HG03439 (cell line): ENCODE measurements at regions not wholly inside any gene's neighbourhood (a gene's known extent, or its start where the extent isn't known, plus 50 kb on each side); places are given as distances from the start of the nearest gene placed in this dataset.

Source experiments
- ATAC-seq: cut with Tn5 transposase; IDR thresholded peaks from one replicate; pipeline ENCODE4 v1.9.1; 2021; ENCODE audit warnings: mild to moderate bottlenecking, moderate library complexity; ENCODE audit not compliant: unreplicated experiment

DNA sequence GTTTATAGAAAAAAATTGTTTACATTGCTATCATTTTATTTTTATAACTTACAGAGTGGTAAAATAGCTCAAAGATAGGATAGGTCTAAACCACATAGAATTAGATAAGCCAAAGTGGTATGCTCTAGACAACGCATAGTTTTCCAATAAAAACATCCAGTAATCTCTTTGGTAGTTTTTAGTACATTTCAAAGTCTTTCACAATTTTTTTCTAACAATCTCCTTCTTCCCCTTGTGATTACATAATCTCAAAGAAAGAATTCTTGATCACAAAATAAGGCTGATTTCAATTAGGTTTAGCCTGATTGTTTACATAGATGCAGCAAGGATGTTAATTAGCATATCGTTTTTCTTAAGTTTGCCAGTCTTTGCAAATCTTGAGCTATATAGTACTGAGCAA, 460.0 kb downstream of the FUT8 start:
- no peak for ATAC-seq

DNA sequence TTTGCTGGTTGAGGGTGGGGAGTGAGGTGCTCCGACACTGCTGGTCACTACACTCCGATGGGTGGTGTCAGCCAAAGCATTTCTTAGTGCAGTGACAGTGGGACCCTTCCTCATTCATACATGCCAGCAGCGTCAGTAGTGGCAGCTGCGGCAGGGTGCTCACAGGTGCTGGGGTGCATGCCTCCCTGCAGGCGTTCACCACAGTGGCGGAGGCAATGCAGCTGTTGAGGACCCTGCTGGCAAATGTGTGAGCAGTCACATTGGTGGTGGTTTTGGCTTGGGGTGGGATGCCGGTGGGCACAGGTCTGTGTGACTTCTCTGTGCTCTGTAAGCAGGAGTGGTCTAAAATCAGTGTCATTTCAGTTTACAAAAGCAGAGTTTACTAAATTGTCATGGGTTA, 464.6 kb downstream of the FUT8 start:
- ATAC-seq: no peak

DNA sequence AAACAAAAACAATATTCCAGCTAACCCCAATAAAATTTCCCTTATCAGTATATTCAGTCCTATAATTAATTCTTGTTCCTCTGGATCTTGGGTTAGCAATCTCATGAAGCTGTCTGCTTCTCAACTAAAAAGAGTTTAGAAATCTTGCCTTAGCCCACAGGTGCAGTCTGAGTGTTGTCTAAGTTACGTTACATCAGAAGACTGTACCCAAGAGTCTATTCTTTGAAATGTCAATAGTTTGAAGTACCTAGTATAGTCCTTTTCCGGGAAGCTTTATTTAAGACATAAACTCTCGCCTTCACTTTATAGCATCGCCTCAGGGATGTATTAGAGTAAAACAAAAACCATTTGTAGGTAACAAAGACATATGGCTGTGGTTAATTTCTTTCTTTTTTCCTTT, 465.1 kb downstream of the FUT8 start:
- no peak for ATAC-seq

DNA sequence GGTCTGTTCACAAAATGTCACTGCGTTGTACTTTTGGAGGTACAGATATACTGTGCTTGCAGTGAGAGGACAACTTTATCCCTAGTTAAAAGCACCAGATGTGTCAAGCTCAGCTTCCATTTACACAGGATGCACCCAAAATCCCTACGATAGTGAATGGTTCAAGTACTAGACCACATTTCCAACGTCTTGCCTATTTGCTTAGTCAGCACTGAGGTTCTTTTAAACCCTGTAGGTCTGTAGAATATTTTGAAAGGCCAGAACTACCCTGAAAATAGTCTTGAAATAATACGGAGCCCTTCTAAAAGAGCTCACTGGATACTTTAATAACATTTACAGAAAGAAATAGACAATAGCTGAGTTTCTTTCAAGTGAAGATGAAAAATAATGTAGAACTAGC, 466.1 kb downstream of the FUT8 start:
- ATAC-seq: no peak

DNA sequence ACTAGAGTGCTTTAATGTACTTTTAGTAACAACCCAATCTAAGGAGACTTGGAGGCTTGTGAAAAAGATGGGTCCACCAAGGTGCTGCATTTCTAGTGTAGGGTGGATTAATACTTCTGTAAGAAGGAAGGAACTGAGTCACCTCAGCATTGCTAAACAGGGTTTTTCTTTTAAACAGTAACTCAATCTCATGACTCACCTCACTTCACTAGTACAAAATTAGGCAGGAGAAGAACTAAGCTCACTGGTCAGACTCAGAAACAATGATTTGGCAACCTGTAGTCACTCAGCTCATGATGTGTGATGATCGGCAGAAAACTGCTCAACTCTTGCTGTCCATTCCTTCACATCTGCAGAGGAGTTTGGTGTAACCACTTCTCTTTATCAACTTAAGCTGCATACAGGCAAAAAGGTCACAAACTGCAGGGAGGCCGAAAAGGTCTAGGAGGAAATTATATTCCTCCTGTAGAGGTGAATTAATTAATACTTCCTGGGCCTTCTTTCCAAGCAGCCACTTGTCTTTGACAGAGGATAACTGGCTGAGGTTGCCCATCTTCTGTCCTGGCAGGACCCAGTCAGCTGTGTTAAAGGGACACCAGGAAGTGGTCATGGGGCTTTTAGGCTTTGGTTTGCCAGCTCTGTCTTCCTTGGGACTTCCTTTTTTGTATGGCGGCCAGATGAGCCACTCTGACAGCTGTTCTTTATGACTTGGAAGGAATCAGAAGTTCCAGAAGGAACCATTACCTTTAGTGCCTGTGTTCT, 466.9 kb downstream of the FUT8 start:
- ATAC-seq: no peak

DNA sequence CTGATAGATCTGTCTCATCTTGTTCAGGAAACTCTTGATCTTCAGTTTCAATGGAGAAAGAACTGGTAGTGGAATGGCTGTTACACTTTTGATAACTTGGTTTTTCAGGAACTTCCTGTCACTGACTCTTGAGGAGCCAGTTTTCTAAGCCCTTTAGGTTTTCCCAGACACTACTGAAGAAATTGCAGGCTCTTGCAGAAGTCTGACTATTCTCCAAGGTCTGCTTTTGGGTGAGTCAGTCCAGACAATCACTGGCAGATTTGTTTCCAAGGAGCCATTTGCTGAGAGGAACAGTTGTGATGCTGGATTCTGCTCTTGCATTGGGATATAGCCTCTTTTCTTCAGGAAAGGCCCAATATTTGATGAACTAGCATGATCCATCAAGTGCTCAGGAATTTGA, 468.0 kb downstream of the FUT8 start:
- no peak for ATAC-seq

DNA sequence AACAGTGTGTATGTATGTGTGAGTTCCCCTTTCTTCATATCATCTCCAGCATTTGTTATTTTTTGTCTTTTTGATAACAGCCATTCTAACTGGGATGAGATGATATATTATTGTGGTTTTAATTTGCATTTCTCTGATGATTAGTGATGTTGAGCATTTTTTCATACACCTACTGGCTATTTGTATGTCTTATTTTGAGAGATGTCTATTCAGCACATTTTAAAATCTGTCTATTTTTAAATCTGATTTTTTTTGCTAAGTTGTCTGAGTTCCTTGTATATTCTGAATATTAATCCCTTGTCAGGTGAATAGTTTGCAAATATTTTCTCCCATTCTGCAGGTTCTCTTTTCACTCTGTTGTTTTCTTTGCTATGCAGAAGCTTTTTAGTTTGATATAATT, 469.1 kb downstream of the FUT8 start:
- ATAC-seq: no peak

DNA sequence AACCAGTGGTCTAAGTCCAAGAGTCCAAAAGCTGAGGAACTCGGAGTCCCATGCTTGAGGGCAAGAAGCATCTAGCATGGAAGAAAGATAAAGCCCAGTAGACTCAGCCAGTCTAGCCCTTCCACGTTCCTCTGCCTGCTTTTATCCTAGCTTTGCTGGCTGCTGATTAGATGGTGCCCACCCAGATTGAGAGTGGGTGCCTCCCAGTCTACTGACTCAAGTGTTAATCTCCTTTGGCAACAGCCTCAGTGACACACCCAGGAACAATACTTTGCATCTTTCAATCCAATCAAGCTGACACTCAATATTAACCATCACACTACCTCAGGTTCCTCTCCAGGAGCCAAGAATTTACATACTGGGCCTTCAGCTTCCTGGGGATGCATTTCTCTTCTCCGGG, 476.1 kb downstream of the FUT8 start:
- no peak for ATAC-seq

DNA sequence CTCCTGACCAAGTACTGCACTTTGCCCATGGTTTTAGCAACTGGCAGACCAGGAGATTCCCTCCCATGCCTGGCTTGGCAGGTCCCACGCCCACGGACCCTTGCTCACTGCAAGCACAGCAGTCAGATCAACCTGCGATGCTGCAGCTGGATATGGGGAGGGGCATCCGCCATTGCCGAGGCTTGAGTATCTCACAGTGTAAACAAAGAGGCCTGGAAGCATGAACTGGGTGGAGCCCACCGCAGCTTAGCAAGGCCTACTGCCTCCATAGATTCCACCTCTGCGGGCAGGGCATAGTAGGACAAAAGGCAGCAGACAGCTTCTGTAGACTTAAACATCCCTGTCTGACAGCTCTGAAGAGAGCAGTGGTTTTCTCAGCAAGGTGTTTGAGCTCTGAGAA, 479.8 kb downstream of the FUT8 start:
- no peak for ATAC-seq

DNA sequence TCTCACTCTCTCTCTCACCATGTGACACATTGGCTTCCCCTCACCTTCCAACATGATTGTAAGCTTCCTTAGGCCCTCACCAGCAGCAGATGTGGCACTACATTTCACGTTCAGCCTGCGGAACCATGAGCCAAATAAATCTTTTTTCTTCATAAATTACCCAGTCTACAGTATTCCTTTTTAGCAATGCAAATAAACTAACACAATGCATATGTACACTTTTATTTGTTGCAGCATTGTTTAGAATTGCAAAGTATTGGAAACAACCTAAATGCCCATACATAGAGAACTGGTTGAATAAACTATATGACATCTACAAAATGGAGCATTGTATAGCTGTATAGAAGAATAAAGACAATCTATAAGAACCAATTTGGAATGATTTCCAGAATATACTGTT, 487.6 kb downstream of the FUT8 start:
- ATAC-seq: no peak

DNA sequence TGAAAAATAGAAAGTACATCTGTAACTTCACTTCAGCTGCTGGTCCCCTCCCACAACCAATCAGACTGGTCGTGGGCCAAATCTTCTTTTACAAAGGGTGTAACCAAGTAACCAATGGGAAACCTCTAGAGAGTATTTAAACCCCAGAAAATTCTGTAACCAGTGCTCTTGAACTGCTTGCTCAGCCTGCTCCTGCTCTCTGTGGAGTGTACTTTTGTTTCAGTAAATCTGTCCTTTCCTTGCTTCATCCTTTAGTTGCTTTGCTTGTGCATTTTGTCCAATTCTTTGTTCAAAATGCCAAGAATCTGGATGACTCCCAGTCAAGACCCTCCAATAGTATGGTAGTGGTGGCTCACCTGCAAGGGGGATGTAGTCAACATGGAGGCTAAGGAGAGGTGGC, 489.1 kb downstream of the FUT8 start:
- no peak for ATAC-seq

DNA sequence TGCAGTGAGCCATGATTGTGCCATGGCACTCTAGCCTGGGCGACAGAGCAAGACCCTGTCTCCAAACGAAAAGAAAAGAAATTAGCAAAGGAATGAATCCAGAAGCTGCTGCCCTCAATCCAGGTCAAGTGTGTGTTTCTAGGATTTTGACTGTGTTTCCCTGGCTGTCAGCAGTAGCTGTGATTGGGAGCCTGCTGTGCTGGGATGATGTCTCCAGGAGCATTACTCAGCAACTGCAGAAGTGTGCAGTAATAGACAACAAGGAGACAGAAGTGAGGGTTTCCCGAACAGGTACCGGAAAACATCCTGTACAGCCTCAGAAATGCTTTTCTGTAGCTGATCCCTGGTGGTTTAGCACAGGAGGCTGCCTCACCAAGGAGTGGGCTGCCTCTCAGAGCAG, 492.5 kb downstream of the FUT8 start:
- ATAC-seq: no peak

DNA sequence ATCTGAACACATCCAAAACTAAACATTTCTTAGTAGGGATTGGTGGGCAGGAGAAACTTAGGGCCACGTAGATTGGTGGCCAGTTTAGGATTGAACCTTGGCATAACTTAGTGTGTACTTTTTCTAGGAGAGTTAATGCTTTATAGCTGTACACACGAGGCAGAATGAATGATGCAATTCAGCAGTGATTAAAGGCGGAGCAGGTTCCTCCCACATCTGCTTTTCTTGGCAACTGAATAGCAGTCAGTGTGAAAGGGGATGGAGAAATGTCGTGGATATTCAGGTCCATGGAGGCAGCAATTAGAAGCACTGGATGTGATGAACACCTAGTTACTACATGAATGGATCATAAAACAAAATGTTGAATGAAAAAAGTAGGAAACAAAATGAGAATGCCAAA, 493.8 kb downstream of the FUT8 start:
- no peak for ATAC-seq

DNA sequence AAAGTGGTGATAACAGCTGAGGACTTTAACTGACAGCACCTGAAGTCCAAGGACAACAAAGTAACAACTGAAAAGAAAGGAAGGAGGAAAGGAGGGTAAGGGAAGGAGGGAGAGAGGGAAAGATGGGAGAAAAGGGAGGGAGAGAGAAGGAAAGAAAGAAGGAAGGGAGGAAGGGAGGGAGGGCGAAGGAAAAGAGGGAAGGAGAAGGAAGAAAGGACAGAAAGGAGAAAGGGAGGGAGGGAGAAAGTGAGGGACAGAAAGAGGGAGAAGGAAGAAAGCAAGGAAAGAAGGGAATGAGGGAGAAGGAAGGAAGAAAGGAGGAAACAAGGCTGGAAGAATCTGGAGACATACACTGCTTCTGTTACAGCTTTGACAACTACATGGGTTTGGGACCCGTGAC, 494.4 kb downstream of the FUT8 start:
- ATAC-seq: no peak

DNA sequence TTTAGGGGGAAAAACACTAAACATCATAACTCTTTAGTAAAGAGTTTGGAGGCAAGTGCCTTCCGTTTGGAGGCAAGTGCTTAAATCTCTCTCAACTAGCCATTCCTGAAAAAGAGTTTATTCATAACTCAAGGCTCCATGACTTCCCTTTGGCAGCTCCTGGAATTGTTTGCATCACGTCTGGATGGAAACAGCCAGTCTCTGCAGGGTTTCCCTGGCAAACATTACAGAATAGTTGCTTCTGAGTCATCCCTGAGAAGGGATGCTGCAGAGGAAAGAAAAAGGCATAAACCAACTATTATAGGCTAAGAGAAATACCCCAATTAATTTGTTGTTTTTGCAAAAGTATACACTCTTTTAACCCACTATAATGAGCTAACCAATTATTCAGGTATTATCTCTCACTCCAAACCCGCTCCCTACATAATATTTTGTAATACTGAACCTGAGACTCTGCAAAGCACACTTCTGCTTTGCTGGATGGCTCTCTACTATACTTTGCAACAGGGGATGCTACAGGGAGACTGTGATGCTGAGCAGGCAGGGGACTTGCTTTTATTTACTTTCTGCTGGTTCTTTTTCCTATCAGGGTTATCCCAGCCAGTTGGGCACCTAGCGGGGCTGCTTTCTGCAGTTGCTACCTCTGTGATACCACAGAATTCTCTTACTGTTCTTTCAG, 497.7 kb downstream of the FUT8 start:
- ATAC-seq: no peak

DNA sequence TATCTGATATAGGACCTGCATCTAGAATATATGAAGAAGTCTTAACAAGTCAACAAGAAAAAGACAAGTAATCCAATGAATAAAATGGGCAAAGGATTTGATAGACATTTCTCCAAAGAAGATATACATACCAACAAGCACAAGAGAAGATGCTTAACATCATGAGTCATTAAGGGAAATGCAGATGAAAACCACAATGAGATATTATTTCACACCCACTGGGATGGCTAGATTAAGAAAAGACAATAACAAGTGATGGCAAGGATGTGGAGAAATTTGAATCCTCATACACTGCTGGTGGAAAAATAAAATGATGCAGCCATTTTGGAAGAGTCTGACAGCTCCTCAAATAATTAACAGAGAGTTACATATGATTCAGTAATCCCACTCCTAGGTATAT, 502.6 kb downstream of the FUT8 start:
- ATAC-seq: no peak

DNA sequence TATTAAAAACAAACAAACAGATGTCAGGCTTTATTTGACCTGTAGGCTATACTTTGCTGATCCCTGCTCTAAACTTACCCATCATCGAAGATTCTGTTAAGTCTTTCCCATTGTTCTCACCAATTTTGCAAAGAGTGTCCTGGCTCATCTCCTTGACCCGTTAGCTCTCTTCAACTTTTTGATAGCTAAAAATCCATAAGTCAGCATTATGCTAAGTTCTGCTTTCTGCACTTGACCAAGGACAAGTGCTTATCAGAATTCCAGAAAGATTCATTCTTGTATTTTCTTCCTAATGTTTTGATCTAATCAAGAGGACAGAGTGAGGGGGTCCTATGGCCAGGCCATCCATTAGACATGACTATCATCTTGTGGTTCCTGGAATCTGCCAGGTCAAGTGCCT, 503.5 kb downstream of the FUT8 start:
- no peak for ATAC-seq

DNA sequence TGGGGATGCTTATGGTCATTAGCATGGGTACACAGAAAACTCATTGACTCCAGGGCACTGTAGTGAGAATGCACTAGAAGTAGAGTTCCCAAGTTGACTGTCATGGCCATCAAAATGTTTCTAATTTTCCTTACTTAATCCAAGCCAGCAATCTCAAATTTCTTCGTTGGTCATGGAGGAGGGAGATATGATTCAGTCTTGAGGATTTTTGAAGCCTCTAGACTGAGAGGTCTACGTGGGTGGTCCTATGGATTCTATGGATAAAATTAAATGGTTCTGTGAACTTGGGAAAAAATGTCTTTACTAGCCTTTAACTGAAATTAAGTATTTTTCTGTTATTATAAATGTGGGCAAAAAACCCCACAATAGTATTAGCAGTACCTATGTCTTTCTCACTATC, 508.5 kb downstream of the FUT8 start:
- ATAC-seq: no peak

DNA sequence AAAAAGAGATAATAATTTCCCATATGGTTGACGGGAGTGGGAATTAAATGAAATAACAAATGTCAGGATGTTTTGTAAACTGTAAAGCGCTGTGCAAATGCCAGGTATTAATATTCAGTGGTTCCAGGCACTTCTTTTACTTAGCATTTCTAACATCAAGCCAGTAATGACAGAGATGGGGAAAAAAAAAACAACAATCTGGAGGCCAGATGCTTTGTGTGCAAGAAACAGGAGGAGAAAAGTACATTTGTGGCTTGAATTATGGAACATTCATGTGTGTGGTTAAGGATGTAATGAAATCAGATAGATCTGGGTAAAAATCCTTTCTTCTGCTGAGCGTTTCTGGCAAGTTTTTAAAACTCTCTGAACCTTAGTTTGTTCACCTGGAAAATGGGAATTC, 509.6 kb downstream of the FUT8 start:
- ATAC-seq: no peak

DNA sequence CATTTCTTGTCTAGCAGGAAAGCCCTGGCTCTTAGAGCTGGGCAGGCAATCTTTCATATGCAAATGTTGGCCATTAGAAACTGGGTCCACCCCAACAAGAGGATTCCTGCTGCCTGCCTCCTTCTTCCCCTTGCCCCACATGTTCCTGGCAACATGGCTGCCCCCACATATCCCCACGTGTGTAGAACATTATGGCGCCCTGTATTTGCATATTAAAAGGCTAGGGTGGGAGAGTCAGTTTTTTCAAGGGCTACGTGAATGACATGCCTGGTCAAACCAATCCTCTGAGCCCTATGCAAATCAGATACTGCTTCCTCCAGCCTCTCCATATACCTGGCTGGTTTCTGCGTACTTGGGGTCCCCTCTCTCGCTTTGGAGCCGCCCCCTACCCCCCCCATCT, 514.0 kb downstream of the FUT8 start:
- no peak for ATAC-seq

DNA sequence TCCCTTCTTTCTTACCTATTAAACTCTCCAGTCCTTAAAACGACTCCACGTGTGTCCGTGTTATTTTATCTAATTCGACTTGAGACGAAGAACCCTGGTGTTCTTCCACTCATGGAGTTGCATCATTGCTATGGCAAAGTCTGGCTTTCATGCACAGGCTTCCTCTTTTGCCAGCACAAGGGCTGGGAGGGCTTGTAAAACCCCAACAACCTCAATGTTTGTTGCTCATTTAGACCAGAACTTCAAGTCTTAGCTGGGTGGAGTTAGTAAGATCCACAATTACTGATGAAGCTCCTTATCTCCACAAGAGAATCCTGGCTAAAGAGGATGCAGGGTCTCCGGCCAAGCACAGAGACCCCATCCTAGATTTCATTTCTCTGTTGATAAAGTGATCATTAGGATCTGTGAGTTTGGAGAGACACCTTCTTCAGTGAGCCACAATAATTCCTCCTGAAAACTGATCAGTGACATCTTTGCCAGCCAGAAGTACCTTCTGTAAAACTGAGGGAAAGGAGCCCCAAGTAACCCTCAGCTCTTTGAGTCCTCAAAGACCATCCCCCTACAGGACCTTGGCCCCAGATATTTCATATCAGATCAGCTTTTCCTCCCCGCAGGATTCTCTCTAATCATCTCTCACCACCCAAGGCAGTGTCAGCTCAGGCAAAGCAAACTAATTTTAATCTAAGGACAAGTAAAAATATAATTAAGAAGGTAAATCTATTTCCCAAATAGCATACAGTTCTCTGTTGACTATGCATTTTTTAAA, 514.6 kb downstream of the FUT8 start:
- no peak for ATAC-seq

DNA sequence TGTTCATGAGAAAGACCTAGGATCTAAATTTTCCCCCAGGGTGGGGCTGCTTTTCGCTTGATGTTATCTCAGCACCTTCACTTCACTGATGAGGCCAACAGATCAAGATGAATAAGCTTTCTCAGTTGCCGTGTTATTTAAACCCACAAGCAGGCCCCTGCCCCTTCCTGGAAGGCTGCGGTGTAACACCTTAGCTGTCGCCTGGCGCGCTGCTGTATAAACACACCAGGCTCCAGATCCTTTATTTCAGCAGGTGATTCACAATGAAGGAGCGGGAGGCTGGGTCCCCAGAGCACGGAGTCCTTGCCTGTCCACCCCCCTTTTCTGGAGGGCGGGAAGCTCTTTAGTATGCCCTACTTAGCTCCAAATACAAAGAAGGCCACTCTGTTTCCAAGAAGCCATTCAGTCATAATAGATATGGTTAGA, 515.4 kb downstream of the FUT8 start:
- no peak for ATAC-seq
